ENCODE measurements at regions not wholly inside any gene's neighbourhood (a gene's known extent, or its start where the extent isn't known, plus 50 kb on each side); places are given as distances from the start of the nearest gene placed in this dataset.

DNA sequence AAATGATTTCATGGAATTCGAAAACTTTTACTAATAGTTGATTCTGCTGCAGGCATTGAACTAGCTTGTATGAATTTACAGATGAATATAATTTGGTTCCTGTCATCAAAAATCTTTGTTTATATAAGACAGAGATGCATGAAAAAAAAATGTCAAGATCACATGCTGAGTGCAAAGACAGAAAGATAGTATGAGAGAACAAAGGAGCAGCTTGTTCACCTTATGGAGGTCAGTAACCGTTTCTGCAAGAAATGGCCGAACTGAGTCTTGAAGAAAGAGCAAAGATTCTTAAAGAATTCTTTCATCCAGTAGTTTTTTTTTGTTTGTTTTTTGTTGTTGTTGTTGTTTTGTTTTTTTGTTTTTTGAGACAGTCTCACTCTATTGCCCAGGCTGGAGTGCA lies 450.6 kb downstream of the TUSC7 start:
- Histone ChIP-seq H3K4me3 (no peak overlapping the region), H3K36me3 (no peaks in the 10 kb centered on the region), H3K27ac (no peak overlapping the region), H3K27me3 (no peaks in the 10 kb centered on the region), H3K4me1 (no peaks in the 10 kb centered on the region), H3K9me3 (no peaks in the 10 kb centered on the region)
- TF ChIP-seq, protein P1, sequence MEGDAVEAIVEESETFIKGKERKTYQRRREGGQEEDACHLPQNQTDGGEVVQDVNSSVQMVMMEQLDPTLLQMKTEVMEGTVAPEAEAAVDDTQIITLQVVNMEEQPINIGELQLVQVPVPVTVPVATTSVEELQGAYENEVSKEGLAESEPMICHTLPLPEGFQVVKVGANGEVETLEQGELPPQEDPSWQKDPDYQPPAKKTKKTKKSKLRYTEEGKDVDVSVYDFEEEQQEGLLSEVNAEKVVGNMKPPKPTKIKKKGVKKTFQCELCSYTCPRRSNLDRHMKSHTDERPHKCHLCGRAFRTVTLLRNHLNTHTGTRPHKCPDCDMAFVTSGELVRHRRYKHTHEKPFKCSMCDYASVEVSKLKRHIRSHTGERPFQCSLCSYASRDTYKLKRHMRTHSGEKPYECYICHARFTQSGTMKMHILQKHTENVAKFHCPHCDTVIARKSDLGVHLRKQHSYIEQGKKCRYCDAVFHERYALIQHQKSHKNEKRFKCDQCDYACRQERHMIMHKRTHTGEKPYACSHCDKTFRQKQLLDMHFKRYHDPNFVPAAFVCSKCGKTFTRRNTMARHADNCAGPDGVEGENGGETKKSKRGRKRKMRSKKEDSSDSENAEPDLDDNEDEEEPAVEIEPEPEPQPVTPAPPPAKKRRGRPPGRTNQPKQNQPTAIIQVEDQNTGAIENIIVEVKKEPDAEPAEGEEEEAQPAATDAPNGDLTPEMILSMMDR (IDR thresholded peaks at IDR 0.05) = no peak
- TF ChIP-seq POLR2A (IDR thresholded peaks at IDR 0.05) = no peak
- DNase-seq = no peak

DNA sequence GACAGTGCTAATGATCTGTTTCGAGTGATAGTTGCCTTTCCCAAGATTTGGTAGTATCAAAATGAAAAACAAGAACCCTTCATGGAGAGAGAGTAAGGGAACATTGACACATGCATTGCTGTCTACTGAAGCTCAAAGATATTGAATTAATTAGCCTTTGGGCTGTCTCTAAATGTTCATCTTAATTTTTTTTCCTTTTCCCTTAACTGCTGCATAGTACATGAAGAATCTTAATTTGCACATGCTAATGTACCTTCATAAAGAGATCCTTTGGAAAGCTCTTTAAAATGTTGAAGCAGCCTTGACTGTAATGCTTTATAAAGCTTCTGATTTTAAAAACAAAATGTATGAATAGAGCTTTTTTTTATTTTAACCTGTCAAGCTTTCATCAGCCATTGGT lies 452.2 kb downstream of the TUSC7 start:
- Histone ChIP-seq H3K4me1 (no peaks in the 10 kb centered on the region), H3K9me3 (no peaks in the 10 kb centered on the region), H3K27ac (no peak overlapping the region), H3K36me3 (no peaks in the 10 kb centered on the region), H3K27me3 (no peaks in the 10 kb centered on the region), H3K4me3 (no peak overlapping the region)
- TF ChIP-seq, protein P1 (IDR thresholded peaks at IDR 0.05) = no peak
- TF ChIP-seq POLR2A (IDR thresholded peaks at IDR 0.05) = no peak
- no peak for DNase-seq

DNA sequence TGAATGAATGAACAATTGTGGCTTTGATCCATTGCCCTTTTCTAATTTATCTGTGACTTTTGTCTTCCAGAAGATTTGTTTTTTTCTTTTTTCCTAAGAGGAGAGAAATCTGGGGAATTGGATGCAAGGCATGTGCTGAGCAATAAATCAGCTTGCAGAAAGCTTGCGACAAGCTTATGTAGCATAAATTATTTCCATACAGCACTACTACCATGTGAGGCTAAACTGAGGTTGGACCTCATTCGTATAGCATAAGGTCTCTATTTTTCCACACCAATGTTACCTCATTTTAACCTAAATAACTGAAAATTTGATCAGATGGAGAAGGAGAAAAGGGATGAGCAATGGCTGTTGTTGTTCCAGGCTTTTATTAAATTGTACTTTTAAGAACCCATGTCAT lies 455.6 kb downstream of the TUSC7 start:
- no peaks in the 10 kb centered on the region for H3K36me3 ChIP-seq
- no peaks in the 10 kb centered on the region for H3K4me1 ChIP-seq
- no peak for TF ChIP-seq POLR2A (IDR thresholded peaks at IDR 0.05)
- TF ChIP-seq, protein P1 (IDR thresholded peaks at IDR 0.05) = no peak
- no peak overlapping the region for H3K27ac ChIP-seq
- no peaks in the 10 kb centered on the region for H3K9me3 ChIP-seq
- DNase-seq = no peak
- no peaks in the 10 kb centered on the region for H3K27me3 ChIP-seq
- no peak overlapping the region for H3K4me3 ChIP-seq

DNA sequence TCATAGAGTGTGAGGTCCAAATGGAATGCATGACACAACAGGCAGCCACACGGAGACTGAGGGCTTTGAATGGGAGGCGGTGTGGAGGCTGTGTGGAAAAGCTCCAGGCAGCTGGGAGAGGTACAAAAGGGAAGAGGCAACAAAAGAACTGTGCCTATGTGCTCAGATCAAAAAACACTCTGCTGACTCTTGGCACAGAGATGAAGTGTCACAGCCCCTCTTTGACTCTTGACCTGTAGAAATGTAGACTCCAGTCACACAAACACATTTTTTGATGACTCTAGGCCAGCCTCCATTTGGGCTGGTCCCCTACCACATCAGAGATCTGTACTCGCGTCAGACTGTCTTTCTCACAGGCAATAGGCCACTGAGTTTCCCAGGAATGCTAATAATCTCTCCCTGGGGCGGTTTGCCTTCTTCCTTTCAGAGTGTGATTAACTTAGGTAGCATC lies 456.0 kb downstream of the TUSC7 start:
- Histone ChIP-seq H3K36me3 (no peaks in the 10 kb centered on the region), H3K9me3 (no peaks in the 10 kb centered on the region), H3K27me3 (no peaks in the 10 kb centered on the region), H3K4me3 (no peak overlapping the region), H3K27ac (no peak overlapping the region), H3K4me1 (no peaks in the 10 kb centered on the region)
- no peak for DNase-seq
- TF ChIP-seq, protein P1 (IDR thresholded peaks at IDR 0.05) = no peak
- TF ChIP-seq POLR2A (IDR thresholded peaks at IDR 0.05) = no peak

DNA sequence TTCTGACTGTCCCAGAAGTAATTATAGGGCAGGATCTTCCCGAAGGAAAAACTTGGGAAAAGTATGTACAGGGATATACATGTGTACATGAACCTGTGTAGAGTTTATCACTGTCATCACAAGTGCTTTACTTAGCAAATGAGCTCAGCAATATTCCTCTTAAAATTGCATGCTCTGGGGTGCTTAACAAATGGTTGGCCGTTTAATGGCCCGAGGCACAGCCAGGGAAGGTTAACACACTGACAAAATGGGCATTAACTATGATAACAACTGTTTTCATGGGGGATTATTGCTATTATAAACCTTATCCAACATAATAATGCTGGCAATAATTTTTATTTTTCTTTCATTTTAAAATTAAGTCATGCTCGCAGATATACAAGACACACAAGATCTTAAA lies 459.3 kb downstream of the TUSC7 start:
- H3K4me1 ChIP-seq = no peaks in the 10 kb centered on the region
- DNase-seq = no peak

More for the DNA sequence above, 459.3 kb downstream of the TUSC7 start:
- Histone ChIP-seq H3K27me3 (no peaks in the 10 kb centered on the region), H3K36me3 (no peaks in the 10 kb centered on the region), H3K4me3 (no peak overlapping the region), H3K9me3 (no peaks in the 10 kb centered on the region), H3K27ac (no peak overlapping the region)
- no peak for TF ChIP-seq POLR2A (IDR thresholded peaks at IDR 0.05)
- TF ChIP-seq, protein P1 (IDR thresholded peaks at IDR 0.05) = no peak

All from Peyer's patch (tissue), 4 donors.